Left lung (tissue), 4 donors: ENCODE measurements at regions not wholly inside any gene's neighbourhood (a gene's known extent, or its start where the extent isn't known, plus 50 kb on each side); places are given as distances from the start of the nearest gene placed in this dataset.
A peak's percentile ranks its signal among the peaks of the same experiment; 100 is the strongest.

ENCODE experiments used
- ATAC-seq: fragments of 200-7000 bp; cut with Tn5 transposase; one replicate; pipeline ENCODE4 v1.9.1; 2020; ENCODE audit warnings: moderate library complexity
- DNase-seq, 4 donors: peaks; one replicate each; pipeline ENCODE4 v3.0.0-alpha.2; 2013 to 2020
- H3K27ac ChIP-seq, 2 donors: fragments of 200-600 bp; sonication (generic) in 1 of 2; one replicate each; pipeline versions ENCODE4 v1.5.0 to v1.8.0; 2020 to 2021
- H3K27me3 ChIP-seq, 2 donors: fragments of 200-600 bp; sonication (generic) in 1 of 2; one replicate each; pipeline versions ENCODE4 v1.5.0 to v1.8.0; 2020 to 2021
- H3K36me3 ChIP-seq, 2 donors: fragments of 200-600 bp; sonication (generic) in 1 of 2; one replicate each; pipeline versions ENCODE4 v1.5.0 to v1.8.0; 2020 to 2021
- H3K4me1 ChIP-seq, 2 donors: fragments of 200-600 bp; one replicate each; pipeline ENCODE4 v1.8.0; 2021
- H3K4me3 ChIP-seq, 2 donors: fragments of 200-600 bp; sonication (generic) in 1 of 2; one replicate each; pipeline versions ENCODE4 v1.5.0 to v1.8.0; 2020 to 2021; ENCODE audit warnings: mild to moderate bottlenecking in 1 of 2
- H3K9me3 ChIP-seq, 2 donors: fragments of 200-600 bp; sonication (generic) in 1 of 2; one replicate each; pipeline versions ENCODE4 v1.5.0 to v1.8.0; 2020 to 2021
- CTCF ChIP-seq, 2 donors: fragments of 200-600 bp; sonication (generic) in 1 of 2; IDR thresholded peaks; one replicate each; pipeline versions ENCODE4 v1.5.0 to v1.8.0; 2021; ENCODE audit warnings: antibody characterized with exemption in 2 of 2
- intact Hi-C, 2 donors: fragments of 100-400 bp; cut with DNase I; formaldehyde crosslinking; loops; one replicate each; pipeline versions ENCODE4 v1.11.2 to v1.14.2; 2022
- donor health status: DM: no; HTN: yes; CAD: no.
- donor health status: DM: no; HTN: no; CAD: no.

GRCh38 chr4:11919316-11919715 lies 490.6 kb upstream of the HS3ST1 start:
- ATAC-seq (no peak), DNase-seq (peak in 1 of 4 donors; percentile 35)
- no peaks in the 10 kb centered on the region for H3K27me3 ChIP-seq
- H3K27ac ChIP-seq: no peak overlapping the region
- H3K4me3 ChIP-seq: no peak overlapping the region
- H3K4me1 ChIP-seq: no peaks in the 10 kb centered on the region
- intact Hi-C loops: no loop called here
- no peaks in the 10 kb centered on the region for H3K36me3 ChIP-seq
- peaks cover 0 to 2% of the 10 kb centered on the region in 2 donors for H3K9me3 ChIP-seq
- TF ChIP-seq CTCF (IDR thresholded peaks at IDR 0.05): no peak

- H3K9me3 ChIP-seq: peaks cover 0 to 2% of the 10 kb centered on the region in 2 donors
- no peak overlapping the region for H3K27ac ChIP-seq
- no peaks in the 10 kb centered on the region for H3K4me1 ChIP-seq
- no peaks in the 10 kb centered on the region for H3K36me3 ChIP-seq
- no peaks in the 10 kb centered on the region for H3K27me3 ChIP-seq
- intact Hi-C loops: no loop called here
- ATAC-seq (no peak), DNase-seq (peak in 1 of 4 donors; percentile 10)
- no peak for TF ChIP-seq CTCF (IDR thresholded peaks at IDR 0.05)
- H3K4me3 ChIP-seq: no peak overlapping the region
Measured at GRCh38 chr4:11914406-11914805, 485.7 kb upstream of the HS3ST1 start.

GRCh38 chr4:11912886-11913285 lies 484.2 kb upstream of the HS3ST1 start:
- Histone ChIP-seq H3K36me3 (no peaks in the 10 kb centered on the region), H3K4me3 (no peak overlapping the region), H3K9me3 (peaks cover 0 to 2% of the 10 kb centered on the region in 2 donors), H3K4me1 (no peaks in the 10 kb centered on the region), H3K27me3 (no peaks in the 10 kb centered on the region), H3K27ac (no peak overlapping the region)
- intact Hi-C loops: no loop called here
- TF ChIP-seq CTCF (IDR thresholded peaks at IDR 0.05): no peak
- ATAC-seq: no peak
- DNase-seq: no peak

GRCh38 chr4:11910812-11911211 lies 482.1 kb upstream of the HS3ST1 start:
- H3K36me3 ChIP-seq: no peaks in the 10 kb centered on the region
- H3K27ac ChIP-seq: no peak overlapping the region
- intact Hi-C loops: no loop called here
- no peaks in the 10 kb centered on the region for H3K4me1 ChIP-seq
- no peaks in the 10 kb centered on the region for H3K9me3 ChIP-seq
- no peaks in the 10 kb centered on the region for H3K27me3 ChIP-seq
- no peak for ATAC-seq
- no peak for DNase-seq
- no peak for TF ChIP-seq CTCF (IDR thresholded peaks at IDR 0.05)
- H3K4me3 ChIP-seq: no peak overlapping the region

- no peak for TF ChIP-seq CTCF (IDR thresholded peaks at IDR 0.05)
- H3K27ac ChIP-seq: no peak overlapping the region
- no peaks in the 10 kb centered on the region for H3K4me1 ChIP-seq
- intact Hi-C loops: no loop called here
- no peaks in the 10 kb centered on the region for H3K36me3 ChIP-seq
- H3K9me3 ChIP-seq: no peaks in the 10 kb centered on the region
- DNase-seq (no peak), ATAC-seq (no peak)
- no peaks in the 10 kb centered on the region for H3K27me3 ChIP-seq
- no peak overlapping the region for H3K4me3 ChIP-seq
Measured at GRCh38 chr4:11908712-11909111, 480.0 kb upstream of the HS3ST1 start.
